ENCODE measurements at regions not wholly inside any gene's neighbourhood (a gene's known extent, or its start where the extent isn't known, plus 50 kb on each side); places are given as distances from the start of the nearest gene placed in this dataset.
"Not testable (repeated sequence)": the region's sequence is repeated elsewhere in the genome, so short reads cannot be mapped to it uniquely, and the experiment has no call there.

DNA sequence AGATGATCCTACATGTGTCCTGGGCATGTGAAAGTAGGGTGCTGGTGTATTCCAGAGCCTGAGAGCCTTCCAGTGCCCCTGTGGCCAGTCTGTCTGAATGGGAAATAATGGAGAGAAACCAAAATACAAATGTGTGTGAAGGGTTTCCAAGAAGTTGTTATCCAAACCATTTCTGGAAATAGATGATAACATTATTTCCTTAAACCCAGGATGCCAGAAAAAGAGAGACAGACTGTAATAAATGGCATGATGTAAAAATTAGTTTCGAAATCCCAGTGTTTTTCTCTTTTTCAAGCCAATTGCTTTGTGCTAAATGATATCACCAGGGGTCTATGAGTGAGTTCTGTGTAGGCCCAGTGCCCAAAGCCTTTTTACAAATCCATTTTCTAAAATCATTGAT is 175.3 kb downstream of the PHLDA1 start:
- no peak overlapping the region for H3K4me3 ChIP-seq (ENCODE audit: low read length)
- no peak for TF ChIP-seq CTCF (conservative IDR thresholded peaks at IDR 0.05; ENCODE audit: low read depth, low read length)
- no peak for DNase-seq (ENCODE audit: low read depth)

GRCh38 chr12:75855360-75855759 is 176.2 kb downstream of the PHLDA1 start:
- no peak for TF ChIP-seq CTCF (conservative IDR thresholded peaks at IDR 0.05; ENCODE audit: low read depth, low read length)
- DNase-seq (ENCODE audit: low read depth) = no peak

DNA sequence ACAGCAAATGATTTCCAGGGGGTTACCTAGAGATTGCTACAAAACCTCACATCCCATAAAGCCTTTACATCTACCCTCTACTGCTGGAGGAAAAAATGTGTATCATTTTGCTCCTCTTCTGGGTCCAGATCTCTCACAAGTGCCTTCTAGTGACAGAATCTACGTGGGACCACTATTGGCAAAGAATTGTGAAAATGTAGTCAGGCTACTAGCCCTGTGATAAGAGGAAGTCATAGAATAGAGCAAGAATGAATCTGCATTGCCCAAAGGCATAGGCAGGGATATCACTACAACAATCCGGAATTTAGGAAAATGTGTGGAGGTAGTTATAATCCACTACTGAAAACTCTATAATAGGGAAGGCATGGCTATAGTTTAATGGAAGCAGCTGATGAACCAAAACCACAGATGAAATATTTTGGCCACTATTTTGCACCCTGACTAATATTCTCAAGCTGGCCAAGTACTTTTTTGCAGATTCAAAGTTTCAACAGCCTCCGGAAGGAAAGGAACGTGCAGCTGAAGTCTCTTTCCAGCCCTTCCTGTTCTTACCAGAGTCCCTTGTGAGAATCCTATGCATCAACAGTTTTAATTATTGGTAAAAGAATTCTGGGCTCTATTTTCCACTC is 176.8 kb downstream of the PHLDA1 start:
- no peak overlapping the region for H3K4me3 ChIP-seq (ENCODE audit: low read length)
- TF ChIP-seq CTCF (conservative IDR thresholded peaks at IDR 0.05; ENCODE audit: low read depth, low read length) = no peak
- DNase-seq (ENCODE audit: low read depth) = no peak

More at GRCh38 chr12:75855360-75855759, 176.2 kb downstream of the PHLDA1 start:
- no peak overlapping the region for H3K4me3 ChIP-seq (ENCODE audit: low read length)

DNA sequence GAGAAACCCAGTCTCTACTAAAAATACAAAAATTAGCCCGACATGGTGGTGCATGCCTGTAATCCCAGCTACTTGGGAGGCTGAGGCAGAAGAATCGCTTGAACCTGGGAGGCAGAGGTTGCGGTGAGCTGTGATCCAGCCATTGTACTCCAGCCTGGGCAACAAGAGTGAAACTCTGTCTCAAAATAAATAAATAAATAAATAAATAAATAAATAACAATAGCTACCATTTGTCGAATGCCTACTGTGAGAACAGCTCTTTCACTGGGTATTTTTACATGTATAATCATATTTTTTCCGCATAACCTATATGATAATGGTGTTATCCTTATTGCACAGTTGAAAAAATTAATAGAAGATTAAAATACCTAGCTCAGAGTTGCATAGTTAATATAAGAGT is 177.4 kb downstream of the PHLDA1 start:
- DNase-seq (ENCODE audit: low read depth); H3K4me3 ChIP-seq (ENCODE audit: low read length): not testable (repeated sequence)

- DNase-seq (ENCODE audit: low read depth) = no peak
- no peak for TF ChIP-seq CTCF (conservative IDR thresholded peaks at IDR 0.05; ENCODE audit: low read depth, low read length)
- no peak overlapping the region for H3K4me3 ChIP-seq (ENCODE audit: low read length)
These were observed 177.9 kb downstream of the PHLDA1 start for GRCh38 chr12:75853626-75854025.

DNA sequence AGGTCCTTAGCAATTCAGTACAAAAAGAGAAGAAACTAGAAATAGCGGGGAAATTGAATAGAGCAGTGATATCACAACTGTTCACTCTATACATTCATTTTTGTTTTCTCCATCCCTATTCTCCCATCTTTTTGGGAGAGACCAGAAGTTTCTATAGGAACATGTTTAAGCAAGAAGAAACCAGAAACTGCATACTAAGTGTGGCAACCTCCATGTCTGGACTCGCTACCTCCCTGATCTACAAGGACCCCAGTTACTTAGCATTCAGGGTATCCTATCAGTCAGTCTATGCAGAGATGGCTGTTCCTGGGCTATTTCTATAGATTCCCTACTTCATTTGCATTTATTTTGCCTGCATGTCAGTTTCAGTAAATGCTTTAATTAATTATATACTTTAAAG is 178.6 kb downstream of the PHLDA1 start:
- no peak for DNase-seq (ENCODE audit: low read depth)
- TF ChIP-seq CTCF (conservative IDR thresholded peaks at IDR 0.05; ENCODE audit: low read depth, low read length) = no peak
- no peak overlapping the region for H3K4me3 ChIP-seq (ENCODE audit: low read length)

DNA sequence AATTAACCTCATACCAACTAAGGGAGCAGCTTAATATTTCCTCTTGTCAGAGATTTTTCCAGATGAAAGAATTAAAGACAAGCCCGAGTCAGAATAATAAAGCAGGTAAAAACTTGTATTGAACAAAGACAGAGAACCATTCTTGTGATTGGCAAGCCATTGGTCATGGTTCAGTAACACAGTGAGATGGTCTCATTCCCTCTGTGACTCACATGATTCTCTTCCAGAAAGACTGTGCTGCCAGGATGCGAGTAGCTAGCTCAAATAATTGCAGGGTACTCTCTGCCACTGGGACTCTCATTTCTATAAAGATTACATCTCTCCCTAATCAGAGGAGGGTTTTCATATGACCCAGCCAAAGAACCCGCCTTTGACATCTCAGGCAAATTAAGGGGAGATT is 179.4 kb downstream of the PHLDA1 start:
- no peak overlapping the region for H3K4me3 ChIP-seq (ENCODE audit: low read length)
- TF ChIP-seq CTCF (conservative IDR thresholded peaks at IDR 0.05; ENCODE audit: low read depth, low read length) = no peak
- DNase-seq (ENCODE audit: low read depth) = no peak
